ENCODE measurements at regions not wholly inside any gene's neighbourhood (a gene's known extent, or its start where the extent isn't known, plus 50 kb on each side); places are given as distances from the start of the nearest gene placed in this dataset.

DNA sequence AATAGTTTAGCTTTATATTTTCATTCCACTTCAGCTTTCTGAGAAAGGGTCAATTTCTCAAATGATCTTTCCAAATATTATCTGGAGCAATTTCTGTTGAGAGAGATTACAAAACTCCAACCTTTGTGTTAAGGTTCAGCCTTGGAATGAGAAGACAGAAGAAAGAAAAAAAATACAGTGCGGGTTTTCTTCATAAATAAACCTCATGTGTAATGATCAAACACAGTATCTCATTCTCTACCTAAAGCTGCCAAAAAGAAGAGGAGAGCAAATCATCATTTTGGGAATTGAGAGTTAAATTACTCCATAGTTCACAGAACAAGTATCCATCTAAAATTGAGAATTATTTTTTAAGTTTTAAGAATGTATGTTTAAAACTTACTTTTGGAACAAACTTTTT, 420.5 kb downstream of the KLF5 start:
- no peak for DNase-seq
- no peak for ATAC-seq
- intact Hi-C loops (cut with DNase I), result no loop called here
- H3K9me3 ChIP-seq, result no peaks in the 10 kb centered on the region
- H3K4me3 ChIP-seq, result no peak overlapping the region
- TF ChIP-seq, protein P1, sequence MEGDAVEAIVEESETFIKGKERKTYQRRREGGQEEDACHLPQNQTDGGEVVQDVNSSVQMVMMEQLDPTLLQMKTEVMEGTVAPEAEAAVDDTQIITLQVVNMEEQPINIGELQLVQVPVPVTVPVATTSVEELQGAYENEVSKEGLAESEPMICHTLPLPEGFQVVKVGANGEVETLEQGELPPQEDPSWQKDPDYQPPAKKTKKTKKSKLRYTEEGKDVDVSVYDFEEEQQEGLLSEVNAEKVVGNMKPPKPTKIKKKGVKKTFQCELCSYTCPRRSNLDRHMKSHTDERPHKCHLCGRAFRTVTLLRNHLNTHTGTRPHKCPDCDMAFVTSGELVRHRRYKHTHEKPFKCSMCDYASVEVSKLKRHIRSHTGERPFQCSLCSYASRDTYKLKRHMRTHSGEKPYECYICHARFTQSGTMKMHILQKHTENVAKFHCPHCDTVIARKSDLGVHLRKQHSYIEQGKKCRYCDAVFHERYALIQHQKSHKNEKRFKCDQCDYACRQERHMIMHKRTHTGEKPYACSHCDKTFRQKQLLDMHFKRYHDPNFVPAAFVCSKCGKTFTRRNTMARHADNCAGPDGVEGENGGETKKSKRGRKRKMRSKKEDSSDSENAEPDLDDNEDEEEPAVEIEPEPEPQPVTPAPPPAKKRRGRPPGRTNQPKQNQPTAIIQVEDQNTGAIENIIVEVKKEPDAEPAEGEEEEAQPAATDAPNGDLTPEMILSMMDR (IDR thresholded peaks at IDR 0.05), result no peak
- no peaks in the 10 kb centered on the region for H3K4me1 ChIP-seq
- no peaks in the 10 kb centered on the region for H3K27me3 ChIP-seq
- H3K36me3 ChIP-seq, result no peaks in the 10 kb centered on the region
- no peak overlapping the region for H3K27ac ChIP-seq

DNA sequence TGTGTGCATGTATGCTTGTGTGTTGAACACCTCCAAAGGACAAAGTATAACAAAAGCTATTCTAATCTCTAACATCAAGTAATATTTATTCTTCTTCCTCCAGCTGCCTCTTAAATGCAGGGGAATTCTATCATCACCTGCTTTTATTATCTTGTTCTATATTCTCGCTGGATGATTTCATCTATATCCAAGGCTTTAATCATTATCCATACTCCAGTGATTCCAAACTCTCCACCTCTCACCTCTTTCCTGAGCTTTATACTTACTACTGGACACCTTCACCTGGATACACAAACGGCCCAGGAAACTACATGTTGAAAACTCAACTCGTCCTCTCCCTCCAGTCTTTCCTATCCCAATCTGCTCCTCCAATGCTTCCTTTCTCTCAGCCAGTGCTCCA, 418.6 kb downstream of the KLF5 start:
- ATAC-seq (no peak), DNase-seq (no peak)
- no peaks in the 10 kb centered on the region for H3K27me3 ChIP-seq
- H3K36me3 ChIP-seq, result no peaks in the 10 kb centered on the region
- H3K4me1 ChIP-seq, result no peaks in the 10 kb centered on the region
- no peak overlapping the region for H3K27ac ChIP-seq
- H3K9me3 ChIP-seq, result no peaks in the 10 kb centered on the region
- TF ChIP-seq, protein P1 (IDR thresholded peaks at IDR 0.05), result no peak
- intact Hi-C loops (cut with DNase I), result no loop called here
- H3K4me3 ChIP-seq, result no peak overlapping the region

DNA sequence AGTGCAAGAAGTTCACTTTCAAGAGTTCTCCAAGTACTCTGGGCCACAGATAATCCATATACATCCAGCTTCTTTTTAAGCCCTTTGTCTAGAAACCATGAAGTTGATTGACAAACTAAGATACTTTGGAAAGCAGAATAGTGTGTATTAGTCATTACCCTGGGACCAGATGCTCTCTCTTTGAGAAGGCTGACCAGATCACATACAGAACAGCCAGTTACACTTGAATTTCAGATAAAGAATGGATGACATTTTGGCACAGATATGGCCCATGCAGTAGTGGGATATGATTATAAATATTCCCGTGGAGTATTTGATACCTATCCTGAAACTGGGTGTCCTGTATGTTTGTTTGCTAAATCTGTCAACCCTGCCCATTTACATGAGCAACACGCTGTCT, 414.2 kb downstream of the KLF5 start:
- Histone ChIP-seq H3K4me3 (no peak overlapping the region), H3K36me3 (no peaks in the 10 kb centered on the region), H3K27me3 (no peaks in the 10 kb centered on the region), H3K9me3 (no peaks in the 10 kb centered on the region), H3K27ac (no peak overlapping the region), H3K4me1 (no peaks in the 10 kb centered on the region)
- ATAC-seq, result no peak
- intact Hi-C loops (cut with DNase I), result no loop called here
- TF ChIP-seq, protein P1 (IDR thresholded peaks at IDR 0.05), result no peak
- no peak for DNase-seq

DNA sequence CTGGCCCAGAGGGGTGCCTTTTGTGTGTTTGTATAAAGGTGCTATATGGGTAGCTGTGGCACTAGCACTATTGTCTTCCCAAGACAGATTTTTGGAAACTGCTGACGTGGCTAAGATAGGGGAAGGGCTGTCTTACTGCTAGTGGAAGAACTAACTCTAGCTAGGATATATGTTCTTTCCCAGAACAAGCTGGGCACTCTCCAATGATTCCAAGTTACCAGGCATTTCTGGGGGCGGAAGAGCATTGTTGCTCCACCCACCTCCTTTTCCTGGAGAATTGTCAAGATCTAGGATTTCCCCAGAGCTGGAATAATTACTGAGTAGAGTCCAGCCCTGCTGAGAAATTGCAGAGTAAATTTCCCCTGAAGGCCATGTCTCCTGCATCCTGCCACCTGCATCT, 408.3 kb downstream of the KLF5 start:
- TF ChIP-seq, protein P1 (IDR thresholded peaks at IDR 0.05), result no peak
- H3K27me3 ChIP-seq, result no peaks in the 10 kb centered on the region
- intact Hi-C loops (cut with DNase I), result no loop called here
- H3K4me3 ChIP-seq, result no peak overlapping the region
- H3K4me1 ChIP-seq, result no peaks in the 10 kb centered on the region
- ATAC-seq (no peak), DNase-seq (no peak)
- H3K9me3 ChIP-seq, result no peaks in the 10 kb centered on the region
- H3K36me3 ChIP-seq, result no peaks in the 10 kb centered on the region
- H3K27ac ChIP-seq, result no peak overlapping the region

DNA sequence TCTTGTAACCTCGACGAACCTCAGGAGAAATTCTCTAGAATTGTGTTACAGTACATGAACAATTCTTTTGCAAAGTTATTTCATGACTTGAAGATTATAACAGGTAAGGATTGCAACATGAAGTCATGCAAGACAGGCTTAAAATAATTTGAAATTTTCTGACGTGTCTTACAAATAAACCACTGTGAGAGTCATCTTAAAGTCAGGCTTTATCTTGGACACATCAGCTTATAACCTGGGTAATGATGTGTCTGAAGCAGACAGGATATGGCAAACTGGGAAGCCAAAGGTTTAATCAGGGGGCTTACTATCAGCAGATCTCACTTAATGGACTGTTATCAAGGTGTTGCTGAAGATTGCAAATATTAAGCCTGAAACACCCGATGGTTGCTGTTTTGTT, 407.8 kb downstream of the KLF5 start:
- H3K27me3 ChIP-seq, result no peaks in the 10 kb centered on the region
- TF ChIP-seq, protein P1 (IDR thresholded peaks at IDR 0.05), result no peak
- no peaks in the 10 kb centered on the region for H3K9me3 ChIP-seq
- intact Hi-C loops (cut with DNase I), result no loop called here
- H3K27ac ChIP-seq, result no peak overlapping the region
- DNase-seq (no peak), ATAC-seq (no peak)
- H3K4me3 ChIP-seq, result no peak overlapping the region
- H3K36me3 ChIP-seq, result no peaks in the 10 kb centered on the region
- H3K4me1 ChIP-seq, result no peaks in the 10 kb centered on the region

DNA sequence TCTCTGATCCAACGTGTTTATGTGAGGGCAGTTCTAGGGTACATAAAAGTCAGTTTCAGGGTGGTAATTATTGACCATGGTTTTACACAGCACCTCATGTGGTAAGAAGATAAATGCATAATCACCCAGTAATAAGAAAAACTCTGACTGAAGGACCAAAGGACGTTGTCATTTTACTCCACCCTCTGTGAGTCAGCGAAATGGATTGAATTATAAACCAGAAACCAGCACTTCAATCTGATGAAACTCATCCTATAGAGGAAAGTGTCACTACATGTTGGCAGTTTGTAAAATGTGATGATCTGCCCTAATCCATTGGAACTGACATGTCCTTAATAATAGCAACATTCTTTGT, 406.8 kb downstream of the KLF5 start:
- DNase-seq (no peak), ATAC-seq (no peak)
- Histone ChIP-seq H3K9me3 (no peaks in the 10 kb centered on the region), H3K4me3 (no peak overlapping the region), H3K27me3 (no peaks in the 10 kb centered on the region), H3K4me1 (no peaks in the 10 kb centered on the region), H3K27ac (no peak overlapping the region), H3K36me3 (no peaks in the 10 kb centered on the region)
- TF ChIP-seq, protein P1 (IDR thresholded peaks at IDR 0.05), result no peak
- intact Hi-C loops (cut with DNase I), result no loop called here

Measured in upper lobe of right lung (tissue), 1 donor.